Skeletal muscle satellite cell (primary cell): ENCODE measurements at regions not wholly inside any gene's neighbourhood (a gene's known extent, or its start where the extent isn't known, plus 50 kb on each side); places are given as distances from the start of the nearest gene placed in this dataset.

Experiments
- H3K27me3 ChIP-seq: 2 replicates; pipeline ENCODE4 v1.7.0; 2013; ENCODE audit warnings: low read length; ENCODE audit not compliant: control insufficient read depth, insufficient read depth
- H3K36me3 ChIP-seq: 2 replicates; pipeline ENCODE4 v1.7.0; 2013; ENCODE audit warnings: mild to moderate bottlenecking, control low read depth, low read length; ENCODE audit not compliant: insufficient read depth
- H3K4me1 ChIP-seq: 2 replicates; pipeline ENCODE4 v1.7.0; 2013; ENCODE audit warnings: low read length; ENCODE audit not compliant: control insufficient read depth, insufficient read depth
- H3K4me2 ChIP-seq: 2 replicates; pipeline ENCODE4 v1.7.0; 2013; ENCODE audit warnings: mild to moderate bottlenecking, low read length
- H3K4me3 ChIP-seq: 2 replicates; pipeline ENCODE4 v1.7.0; 2013; ENCODE audit warnings: low read length
- H3K9ac ChIP-seq: 2 replicates; pipeline ENCODE4 v1.7.0; 2013; ENCODE audit warnings: mild to moderate bottlenecking, low read depth, low read length, moderate library complexity
- H3K9me3 ChIP-seq: replicated peaks from 2 replicates; pipeline ENCODE4 v1.7.0; 2013; ENCODE audit warnings: mild to moderate bottlenecking, control low read depth, low read length

DNA sequence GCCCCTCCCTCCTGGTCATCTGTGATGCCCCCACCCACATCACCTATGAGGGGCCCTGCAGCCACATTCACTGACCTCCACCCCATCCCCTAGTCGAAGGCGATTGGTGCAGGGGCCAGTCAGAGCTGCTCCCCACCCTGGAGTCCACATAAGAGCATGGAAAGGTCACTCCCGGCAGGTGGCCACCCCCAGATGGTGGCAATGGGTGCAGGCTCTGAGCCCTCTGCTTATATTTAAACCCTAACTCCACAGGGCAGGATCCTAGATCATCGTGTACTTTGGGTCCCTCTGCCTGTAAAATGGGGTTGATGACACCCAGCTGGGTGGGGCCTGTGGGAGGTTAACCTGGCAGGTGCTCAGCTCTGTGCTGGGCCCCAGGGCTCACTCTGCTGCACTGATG lies 186.8 kb upstream of the C1orf174 start:
- Histone ChIP-seq H3K4me2 (no peak overlapping the region), H3K4me1 (no peaks in the 10 kb centered on the region), H3K36me3 (no peaks in the 10 kb centered on the region), H3K9me3 (peaks cover 35% of the 10 kb centered on the region), H3K27me3 (no peaks in the 10 kb centered on the region), H3K4me3 (no peak overlapping the region), H3K9ac (no peak overlapping the region)

DNA sequence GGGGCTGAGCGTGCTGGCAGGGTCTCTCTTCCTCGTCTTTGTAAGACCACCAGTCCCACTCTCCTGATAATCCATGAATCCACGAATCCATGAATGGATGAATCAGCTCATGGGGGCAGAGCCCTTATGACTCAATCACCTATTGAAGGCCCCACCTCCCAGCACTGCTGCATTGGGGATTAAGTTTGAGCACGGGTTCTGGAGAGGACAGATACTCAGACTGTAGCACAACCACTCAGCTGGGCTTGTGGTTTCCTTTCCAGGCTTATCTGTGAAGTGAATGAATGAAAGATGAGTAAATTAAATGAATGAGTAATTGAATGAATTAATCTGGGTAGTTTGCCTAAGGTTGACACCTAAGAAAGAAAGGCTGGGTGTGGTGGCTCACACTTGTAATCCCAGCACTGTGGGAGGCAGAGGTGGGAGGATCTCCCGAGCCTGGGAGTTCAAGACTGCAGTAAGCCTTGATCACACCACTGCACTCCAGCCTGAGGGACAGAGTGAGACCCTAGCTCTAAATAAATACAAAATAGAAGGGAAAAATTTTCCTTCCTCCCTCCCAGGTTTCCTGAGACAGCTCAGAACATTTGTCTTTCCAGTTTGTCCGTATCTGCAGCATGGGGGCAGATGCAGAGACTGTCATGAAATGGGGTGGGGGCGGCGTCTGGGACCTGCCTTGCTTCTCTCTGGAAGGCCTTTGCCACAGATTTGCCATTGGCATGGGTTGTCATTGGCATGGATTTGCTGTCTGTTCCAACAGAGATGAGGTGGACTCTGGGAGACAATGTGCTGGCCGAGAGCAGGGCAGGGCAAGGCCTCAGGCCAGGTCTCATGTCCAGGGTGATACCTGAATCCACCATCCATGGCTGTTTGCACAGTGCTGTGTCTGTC lies 187.7 kb upstream of the C1orf174 start:
- H3K4me1 ChIP-seq = no peaks in the 10 kb centered on the region
- no peaks in the 10 kb centered on the region for H3K36me3 ChIP-seq
- no peak overlapping the region for H3K4me3 ChIP-seq
- H3K9me3 ChIP-seq = peaks cover 37% of the 10 kb centered on the region
- no peaks in the 10 kb centered on the region for H3K27me3 ChIP-seq
- H3K9ac ChIP-seq = no peak overlapping the region
- H3K4me2 ChIP-seq = no peak overlapping the region

DNA sequence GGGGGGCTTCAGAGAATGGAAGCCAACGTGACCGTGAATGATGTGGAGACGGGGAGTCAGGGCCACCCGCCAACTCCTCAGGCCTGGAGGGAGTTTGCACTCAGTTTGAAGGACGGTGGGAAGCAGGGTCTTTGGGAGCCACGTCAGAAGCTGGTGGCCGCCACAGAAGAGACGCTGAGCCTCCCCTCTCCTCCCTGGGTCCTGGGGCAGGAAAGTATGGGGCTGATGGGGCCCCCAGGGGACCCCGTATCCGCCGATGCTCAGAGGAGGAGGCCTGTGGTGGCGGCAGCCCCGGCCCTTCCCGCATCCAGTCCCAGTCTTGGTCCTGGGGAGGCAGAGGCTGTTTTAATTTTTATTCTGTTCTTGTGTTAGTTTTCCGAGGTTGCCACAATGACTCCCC lies 188.6 kb upstream of the C1orf174 start:
- Histone ChIP-seq H3K4me1 (no peaks in the 10 kb centered on the region), H3K36me3 (no peaks in the 10 kb centered on the region), H3K9ac (no peak overlapping the region), H3K4me3 (no peak overlapping the region), H3K27me3 (no peaks in the 10 kb centered on the region), H3K4me2 (no peak overlapping the region), H3K9me3 (peaks cover 37% of the 10 kb centered on the region)

DNA sequence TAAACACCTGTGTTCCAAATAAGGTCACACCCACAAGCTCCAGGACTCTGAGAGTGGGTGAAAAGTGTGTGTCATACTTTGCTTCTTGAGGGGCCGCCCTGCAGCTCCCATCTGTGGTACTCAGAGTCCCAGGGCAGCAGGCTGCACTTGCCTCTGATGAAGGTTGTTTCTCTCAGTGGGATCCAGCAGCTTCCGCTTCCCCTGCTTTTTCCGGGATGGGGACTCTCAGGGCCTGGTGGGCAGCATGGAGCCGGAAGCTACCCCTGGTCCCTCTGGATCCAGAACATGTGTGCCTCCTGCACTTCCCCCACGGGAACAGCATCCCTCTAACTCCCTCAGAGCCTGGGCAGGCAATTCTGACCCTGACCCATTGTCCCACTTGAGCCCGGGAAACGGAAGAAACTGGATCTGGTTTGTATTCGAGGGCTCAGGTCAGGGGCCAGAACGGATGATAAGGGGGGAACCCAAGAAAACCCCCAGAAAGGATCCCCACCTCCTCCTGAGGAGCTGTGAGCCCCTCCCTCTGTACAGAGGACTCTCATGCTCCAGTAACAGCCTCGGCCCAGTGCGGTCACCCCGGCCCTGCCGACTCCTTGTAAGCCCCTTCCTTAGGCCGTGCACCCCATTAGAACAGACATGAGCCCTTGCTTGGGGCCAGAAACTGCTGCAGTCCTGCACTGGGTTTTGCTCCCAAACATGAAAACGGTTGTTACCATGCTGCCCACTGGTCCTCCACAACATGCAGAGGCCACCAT lies 189.5 kb upstream of the C1orf174 start:
- H3K9me3 ChIP-seq = peaks cover 37% of the 10 kb centered on the region
- no peaks in the 10 kb centered on the region for H3K36me3 ChIP-seq
- no peak overlapping the region for H3K4me3 ChIP-seq
- no peaks in the 10 kb centered on the region for H3K27me3 ChIP-seq
- no peak overlapping the region for H3K9ac ChIP-seq
- H3K4me2 ChIP-seq = no peak overlapping the region
- no peaks in the 10 kb centered on the region for H3K4me1 ChIP-seq

DNA sequence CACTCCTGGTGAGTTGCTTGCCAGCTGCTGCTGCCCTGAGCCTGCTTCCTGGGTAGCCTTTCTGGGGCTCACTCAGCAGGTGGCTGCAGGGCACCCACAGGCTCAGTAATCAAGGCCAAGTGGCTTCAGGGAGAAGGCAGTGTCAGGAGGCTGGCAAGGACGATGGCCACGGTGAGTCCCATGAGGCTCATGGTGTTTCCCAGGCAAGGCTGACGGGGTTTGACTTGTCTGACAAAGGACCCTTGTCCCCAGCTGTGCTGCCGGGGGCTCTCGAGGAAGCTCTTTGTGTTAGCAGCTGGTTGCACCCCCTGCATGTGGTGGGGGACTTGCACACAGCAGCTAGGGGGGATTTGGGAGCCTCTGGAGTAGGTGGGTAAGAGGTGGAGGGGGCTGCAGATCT lies 190.5 kb upstream of the C1orf174 start:
- no peaks in the 10 kb centered on the region for H3K36me3 ChIP-seq
- peaks cover 29% of the 10 kb centered on the region for H3K9me3 ChIP-seq
- H3K4me3 ChIP-seq = no peak overlapping the region
- H3K27me3 ChIP-seq = no peaks in the 10 kb centered on the region
- no peaks in the 10 kb centered on the region for H3K4me1 ChIP-seq
- no peak overlapping the region for H3K4me2 ChIP-seq
- no peak overlapping the region for H3K9ac ChIP-seq

DNA sequence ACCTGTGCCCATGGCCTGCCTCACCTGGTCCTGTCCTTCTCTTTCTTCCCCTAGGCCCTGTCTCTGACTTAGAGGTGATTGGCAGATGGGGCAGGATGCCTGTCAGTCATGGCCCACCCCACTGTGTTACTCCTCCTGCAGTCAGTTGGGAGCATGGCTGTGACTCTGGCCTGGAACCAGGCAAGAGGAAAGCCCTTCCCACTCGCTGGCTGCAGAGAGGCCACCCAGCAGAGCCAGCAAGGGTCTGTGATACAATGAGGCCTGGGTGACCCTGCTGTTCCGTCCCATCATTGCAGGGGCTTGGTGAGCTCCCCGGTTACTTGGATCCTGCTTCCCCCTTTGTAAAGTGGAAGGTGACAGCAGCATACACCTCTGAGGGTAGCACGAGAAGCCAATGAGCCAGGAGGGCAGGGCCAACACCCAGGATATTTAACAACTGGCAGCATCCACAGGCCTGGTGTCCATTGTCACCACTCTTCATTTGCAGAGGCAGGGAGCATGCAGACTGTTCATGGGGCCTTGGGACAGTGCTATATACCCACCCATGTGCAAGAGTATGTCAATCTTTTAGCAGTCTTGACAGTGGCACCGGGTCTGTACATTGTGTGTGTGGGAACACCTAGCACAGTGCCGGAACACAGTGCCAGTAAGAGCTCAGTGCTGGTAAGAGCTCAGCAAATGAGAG lies 191.0 kb upstream of the C1orf174 start:
- Histone ChIP-seq H3K27me3 (no peaks in the 10 kb centered on the region), H3K4me2 (no peak overlapping the region), H3K36me3 (no peaks in the 10 kb centered on the region), H3K9me3 (peaks cover 30% of the 10 kb centered on the region), H3K4me1 (no peaks in the 10 kb centered on the region), H3K4me3 (no peak overlapping the region), H3K9ac (no peak overlapping the region)

DNA sequence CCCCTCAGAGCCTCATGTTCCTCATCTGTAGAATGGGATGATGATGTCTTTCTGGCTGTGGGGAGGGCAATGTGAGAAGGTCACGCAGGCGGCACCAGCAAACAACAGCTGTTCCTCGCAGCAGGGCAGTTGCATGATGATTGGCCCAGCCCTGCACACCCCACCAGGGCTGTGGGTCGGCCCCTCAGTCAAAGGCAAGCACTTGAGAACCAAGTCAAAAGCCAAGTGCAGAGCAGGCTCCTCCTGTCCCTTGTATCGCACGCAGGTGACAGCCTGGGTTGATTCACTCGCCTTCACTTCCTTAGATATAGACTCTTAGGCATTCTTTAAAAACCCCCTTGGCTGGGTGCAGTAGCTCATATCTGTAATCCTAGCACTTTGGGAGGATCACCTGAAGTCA lies 191.9 kb upstream of the C1orf174 start:
- Histone ChIP-seq H3K4me2 (no peak overlapping the region), H3K36me3 (no peaks in the 10 kb centered on the region), H3K9ac (no peak overlapping the region), H3K4me3 (no peak overlapping the region), H3K27me3 (no peaks in the 10 kb centered on the region), H3K9me3 (peaks cover 30% of the 10 kb centered on the region), H3K4me1 (no peaks in the 10 kb centered on the region)

DNA sequence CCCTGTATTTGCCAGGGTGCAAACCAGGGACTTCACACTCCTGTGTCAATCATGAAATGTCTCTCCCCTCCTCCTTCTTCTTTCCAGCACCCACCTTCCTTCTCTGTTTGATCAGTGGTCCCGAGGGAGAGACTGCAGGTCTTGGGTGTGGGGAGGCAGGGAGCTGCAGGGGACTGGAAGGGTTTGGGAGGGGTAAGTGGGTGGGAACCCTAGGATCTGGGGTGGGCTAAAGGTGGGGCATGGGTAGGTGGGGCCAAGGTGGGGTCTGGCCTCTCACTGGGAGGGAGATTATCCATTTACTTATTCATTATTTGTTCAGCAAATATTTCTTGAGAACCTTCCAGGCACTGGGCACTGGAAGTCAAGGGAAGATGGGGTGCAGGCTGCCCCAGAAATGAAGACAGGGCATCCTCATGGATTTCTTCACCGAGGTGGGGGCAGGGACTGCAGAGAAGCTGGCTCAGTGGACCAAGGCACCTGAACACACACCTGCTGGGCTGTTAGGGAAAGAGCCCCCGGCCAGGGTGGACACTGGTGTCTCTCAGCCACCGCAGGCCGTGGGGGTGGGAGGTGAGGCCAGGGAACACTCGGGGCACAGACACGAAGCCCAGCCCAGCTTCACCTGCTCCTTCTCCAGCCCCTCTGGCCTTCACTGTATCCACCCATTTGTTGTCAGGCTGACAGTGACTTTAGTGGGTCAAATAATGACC lies 193.9 kb upstream of the C1orf174 start:
- Histone ChIP-seq H3K9ac (no peak overlapping the region), H3K9me3 (peaks cover 30% of the 10 kb centered on the region), H3K4me3 (no peak overlapping the region), H3K4me2 (no peak overlapping the region), H3K27me3 (no peaks in the 10 kb centered on the region), H3K36me3 (no peaks in the 10 kb centered on the region), H3K4me1 (no peaks in the 10 kb centered on the region)

DNA sequence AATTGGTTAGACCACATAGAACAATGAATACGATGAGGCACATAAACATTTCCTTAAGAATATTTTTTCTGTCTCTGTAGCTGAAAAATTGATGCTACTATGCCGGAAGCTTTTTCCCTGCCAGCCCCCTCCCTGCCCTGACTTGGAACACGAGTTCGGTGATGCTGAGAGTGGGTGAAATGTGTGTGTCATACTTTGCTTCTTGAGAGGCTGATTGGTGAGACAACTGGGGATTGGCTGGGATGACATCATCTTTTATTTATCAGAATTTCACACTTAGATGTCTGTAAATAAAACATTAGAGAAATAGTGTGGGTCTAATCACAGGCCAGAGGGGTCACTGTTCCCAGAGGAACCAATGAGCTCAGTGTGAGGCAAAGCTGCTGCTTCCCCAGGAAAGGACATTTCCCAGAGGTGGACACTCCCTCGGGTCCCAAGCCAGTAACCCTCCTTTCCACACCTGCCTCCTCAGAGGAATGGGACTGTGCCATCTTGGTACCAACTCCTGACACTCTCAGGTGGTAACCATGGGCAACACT lies 195.4 kb upstream of the C1orf174 start:
- Histone ChIP-seq H3K4me1 (no peaks in the 10 kb centered on the region), H3K9ac (no peak overlapping the region), H3K9me3 (peaks cover 18% of the 10 kb centered on the region), H3K36me3 (no peaks in the 10 kb centered on the region), H3K27me3 (no peaks in the 10 kb centered on the region), H3K4me2 (no peak overlapping the region), H3K4me3 (no peak overlapping the region)

DNA sequence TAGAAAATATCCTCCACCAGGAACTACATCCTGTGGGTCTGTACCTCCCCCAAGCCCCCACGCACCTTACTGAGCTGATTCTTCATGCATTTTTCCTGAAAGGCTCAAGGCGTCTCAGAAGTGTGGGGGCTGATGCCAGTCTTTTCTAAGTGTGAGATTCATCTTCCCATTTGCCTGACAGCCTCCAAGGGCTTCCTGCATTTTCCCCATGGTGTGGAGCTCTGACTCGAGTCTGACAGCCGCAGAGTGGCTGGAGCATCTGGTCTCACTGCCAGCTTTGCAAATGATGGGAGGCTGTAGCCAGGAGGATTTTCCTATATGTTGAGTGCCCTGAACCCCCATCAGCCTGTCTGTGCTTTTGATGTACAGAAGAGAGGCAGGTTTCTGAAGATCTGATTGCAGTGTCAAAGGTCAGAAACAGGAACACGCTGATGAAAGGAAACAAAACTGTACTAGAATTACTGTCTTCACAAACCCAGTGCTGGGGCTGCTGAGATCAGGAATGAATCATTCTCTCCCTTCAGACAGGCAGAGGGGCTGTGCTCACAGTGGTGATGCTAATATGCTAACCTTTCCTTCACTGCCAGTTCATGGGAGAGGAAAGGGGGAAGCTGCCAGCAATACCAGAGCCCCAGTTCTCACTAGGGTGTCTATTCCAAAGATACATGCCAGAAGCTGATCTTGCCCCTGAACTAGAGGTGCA lies 201.5 kb upstream of the C1orf174 start:
- H3K9me3 ChIP-seq = no peaks in the 10 kb centered on the region
- no peaks in the 10 kb centered on the region for H3K4me1 ChIP-seq
- no peak overlapping the region for H3K4me2 ChIP-seq
- no peak overlapping the region for H3K4me3 ChIP-seq
- no peaks in the 10 kb centered on the region for H3K36me3 ChIP-seq
- H3K27me3 ChIP-seq = no peaks in the 10 kb centered on the region
- no peak overlapping the region for H3K9ac ChIP-seq
